Activated CD4-positive, alpha-beta T cell treated with anti-CD3 and anti-CD28 coated beads, Interleukin-2, amount 50 U/mL, for 1 hour (primary cell): ENCODE measurements at regions not wholly inside any gene's neighbourhood (a gene's known extent, or its start where the extent isn't known, plus 50 kb on each side); places are given as distances from the start of the nearest gene placed in this dataset.
"Not testable (repeated sequence)": the region's sequence is repeated elsewhere in the genome, so short reads cannot be mapped to it uniquely, and the experiment has no call there.

Experiments used
- DNase-seq: peaks from one replicate; pipeline ENCODE4 v3.0.0-alpha.2; 2020

GRCh38 chr15:20284891-20285535 lies 256.6 kb downstream of the GOLGA6L6 start:
- DNase-seq, result not testable (repeated sequence)

GRCh38 chr15:20283651-20284050 lies 257.9 kb downstream of the GOLGA6L6 start:
- not testable (repeated sequence) for DNase-seq

- not testable (repeated sequence) for DNase-seq
Observed at GRCh38 chr15:20282491-20282943, 259.1 kb downstream of the GOLGA6L6 start.

GRCh38 chr15:20281567-20282275 lies 259.9 kb downstream of the GOLGA6L6 start:
- DNase-seq, result not testable (repeated sequence)

- DNase-seq, result no peak
Observed at GRCh38 chr15:20280933-20281463, 260.6 kb downstream of the GOLGA6L6 start.

- DNase-seq, result not testable (repeated sequence)
Observed at GRCh38 chr15:20280141-20280932, 261.3 kb downstream of the GOLGA6L6 start.

GRCh38 chr15:20279056-20279455 lies 262.5 kb downstream of the GOLGA6L6 start:
- DNase-seq, result not testable (repeated sequence)

- DNase-seq, result not testable (repeated sequence)
Observed at GRCh38 chr15:20278376-20278775, 263.2 kb downstream of the GOLGA6L6 start.

- not testable (repeated sequence) for DNase-seq
Observed at GRCh38 chr15:20277451-20277850, 264.1 kb downstream of the GOLGA6L6 start.

GRCh38 chr15:20276312-20277114 lies 265.1 kb downstream of the GOLGA6L6 start:
- DNase-seq, result not testable (repeated sequence)

GRCh38 chr15:20275373-20275967 lies 266.1 kb downstream of the GOLGA6L6 start:
- not testable (repeated sequence) for DNase-seq

- no peak for DNase-seq
Observed at GRCh38 chr15:20272422-20273184, 269.0 kb downstream of the GOLGA6L6 start.

- no peak for DNase-seq
Observed at GRCh38 chr15:20271647-20272046, 270.0 kb downstream of the GOLGA6L6 start.

GRCh38 chr15:20269956-20270355 lies 271.6 kb downstream of the GOLGA6L6 start:
- not testable (repeated sequence) for DNase-seq

GRCh38 chr15:20267996-20268395 lies 273.6 kb downstream of the GOLGA6L6 start:
- DNase-seq, result not testable (repeated sequence)

- not testable (repeated sequence) for DNase-seq
Observed at GRCh38 chr15:20267051-20267730, 274.4 kb downstream of the GOLGA6L6 start.

- DNase-seq, result not testable (repeated sequence)
Observed at GRCh38 chr15:20265710-20266109, 275.9 kb downstream of the GOLGA6L6 start.

GRCh38 chr15:20261321-20262280 lies 280.0 kb downstream of the GOLGA6L6 start:
- DNase-seq, result not testable (repeated sequence)

GRCh38 chr15:20260650-20261049 lies 280.9 kb downstream of the GOLGA6L6 start:
- not testable (repeated sequence) for DNase-seq
